GM18867 (cell line): ENCODE measurements at regions not wholly inside any gene's neighbourhood (a gene's known extent, or its start where the extent isn't known, plus 50 kb on each side); places are given as distances from the start of the nearest gene placed in this dataset.

ENCODE experiments used
- ATAC-seq: cut with Tn5 transposase; IDR thresholded peaks from one replicate; pipeline ENCODE4 v1.9.1; 2021; ENCODE audit warnings: mild to moderate bottlenecking, moderate library complexity; ENCODE audit not compliant: unreplicated experiment

DNA sequence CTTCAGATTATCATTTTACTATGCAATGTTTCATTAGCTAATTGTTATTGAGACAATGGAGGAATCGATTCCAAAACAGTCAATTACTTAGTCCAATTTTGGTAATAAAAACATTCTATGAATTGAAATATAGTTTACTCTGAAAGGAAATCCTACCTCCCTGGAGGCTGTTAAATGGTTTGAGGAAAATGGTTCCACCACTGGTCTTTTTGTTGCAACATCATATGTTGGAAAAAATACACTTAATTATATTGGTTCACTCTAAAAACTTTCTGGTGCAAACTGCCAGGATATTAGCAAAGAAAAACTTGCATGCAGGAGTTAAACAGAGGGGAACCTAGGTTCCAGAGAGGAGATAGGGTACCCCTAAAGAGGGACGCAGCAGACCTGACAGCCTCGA, 267.3 kb upstream of the LYZL1 start:
- no peak for ATAC-seq

DNA sequence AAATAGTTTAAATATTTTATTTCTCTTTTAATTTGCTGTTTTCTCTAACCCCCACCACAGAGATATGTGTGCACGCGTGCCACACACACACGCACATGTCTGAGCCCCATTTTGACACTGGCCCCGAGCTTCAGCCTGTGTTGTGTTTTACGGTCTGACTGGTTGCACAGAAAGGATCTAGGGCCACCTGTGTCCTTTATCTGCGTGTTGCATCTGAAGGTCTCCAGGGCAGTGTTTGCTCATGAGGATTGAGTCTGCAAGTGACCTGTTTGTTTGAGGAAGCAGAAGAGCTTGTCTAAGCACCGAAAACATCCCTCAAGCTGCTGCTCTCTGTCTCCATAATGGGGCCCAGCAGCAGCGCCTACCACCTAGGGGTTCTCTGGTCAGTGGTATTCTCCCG, 266.4 kb upstream of the LYZL1 start:
- no peak for ATAC-seq

GRCh38 chr10:29023678-29024077, 265.2 kb upstream of the LYZL1 start:
- ATAC-seq, result no peak

DNA sequence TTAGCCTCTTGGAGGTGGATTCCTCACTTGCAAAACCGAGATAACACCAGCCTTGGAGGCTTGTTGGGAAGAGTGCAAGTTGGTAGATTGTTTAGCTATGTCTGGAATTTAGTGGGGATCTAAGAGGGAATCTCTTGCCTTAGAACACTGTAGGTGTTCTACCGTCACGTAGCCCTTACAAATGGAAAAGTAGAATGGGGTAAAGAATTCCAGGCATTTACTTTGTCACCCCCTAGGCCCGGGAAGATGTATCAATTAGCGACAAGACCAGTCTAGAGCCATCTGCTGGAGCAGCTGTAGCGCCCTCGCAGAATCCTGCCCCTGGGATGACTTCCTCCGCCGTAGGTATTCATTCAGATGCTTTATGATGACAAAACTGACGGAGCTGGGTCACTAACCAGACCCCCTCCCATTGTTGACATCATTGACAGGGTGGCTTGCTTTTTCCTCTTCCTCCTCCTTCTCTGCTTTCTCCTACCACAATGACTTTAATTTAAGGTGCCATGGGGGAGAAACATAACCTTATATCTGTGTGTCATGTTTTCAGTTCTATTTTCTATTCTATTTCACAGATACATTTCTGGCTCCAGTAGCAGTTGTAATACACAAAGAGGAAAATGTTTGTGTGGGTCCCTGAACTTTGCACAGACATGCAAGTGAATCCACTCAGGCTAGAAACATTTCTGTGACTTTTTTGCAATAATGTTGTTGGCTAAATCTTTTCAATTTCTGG, 262.6 kb upstream of the LYZL1 start:
- ATAC-seq, result no peak

DNA sequence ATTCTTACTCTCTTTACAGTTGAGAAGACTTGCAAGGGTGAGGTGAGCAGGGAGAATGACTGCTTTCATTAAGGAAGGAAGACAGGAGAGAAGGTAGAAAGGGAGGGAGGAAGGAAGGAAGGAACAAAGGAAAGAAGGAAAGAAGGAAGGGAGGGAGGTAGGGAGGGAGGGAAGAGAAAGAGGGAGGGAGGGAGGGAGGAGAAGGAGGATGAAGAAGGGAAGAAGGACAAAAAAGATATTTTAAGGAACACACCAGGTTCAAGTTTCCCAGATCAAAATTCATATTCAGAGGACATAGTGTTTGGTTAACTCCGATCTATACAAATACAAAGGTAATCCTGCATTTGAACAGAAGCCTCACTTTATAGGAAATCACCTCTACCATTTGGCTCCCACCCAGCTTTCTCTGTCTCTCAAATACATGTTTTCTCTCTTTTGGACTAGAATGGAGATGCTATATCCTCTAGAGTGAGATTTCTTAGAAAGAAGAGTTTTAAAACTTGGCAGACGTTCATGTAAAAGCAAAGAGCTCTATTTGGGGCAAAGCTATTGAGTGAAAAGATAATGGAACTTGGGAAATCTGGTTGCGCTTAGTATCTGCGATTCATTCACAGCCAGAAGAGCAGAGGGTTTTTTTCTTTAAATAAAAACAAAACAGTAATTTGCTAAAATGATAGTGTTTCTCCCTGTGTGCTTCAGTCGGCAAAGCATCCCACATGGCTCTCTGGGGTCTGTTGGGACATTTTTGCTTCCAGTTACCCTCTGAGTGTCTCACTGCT, 261.9 kb upstream of the LYZL1 start:
- no peak for ATAC-seq

DNA sequence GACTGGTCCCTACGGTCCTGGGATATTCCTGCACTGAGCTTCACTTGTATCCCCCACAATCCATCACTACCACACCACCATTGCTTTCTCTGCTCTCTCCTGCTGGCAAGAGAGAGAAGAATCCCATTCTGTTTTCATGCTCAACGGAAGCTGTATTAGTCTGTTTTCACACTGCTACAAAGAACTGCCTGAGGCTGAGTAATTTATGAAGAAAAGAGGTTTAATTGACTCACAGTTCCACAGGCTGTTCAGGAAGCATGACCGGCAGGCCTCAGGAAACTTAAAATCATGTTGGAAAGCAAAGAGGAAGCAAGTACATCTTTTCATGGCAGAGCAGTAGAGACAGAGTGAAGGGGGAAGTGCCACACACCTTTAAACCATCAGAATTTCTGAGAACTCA, 260.4 kb upstream of the LYZL1 start:
- ATAC-seq, result no peak

DNA sequence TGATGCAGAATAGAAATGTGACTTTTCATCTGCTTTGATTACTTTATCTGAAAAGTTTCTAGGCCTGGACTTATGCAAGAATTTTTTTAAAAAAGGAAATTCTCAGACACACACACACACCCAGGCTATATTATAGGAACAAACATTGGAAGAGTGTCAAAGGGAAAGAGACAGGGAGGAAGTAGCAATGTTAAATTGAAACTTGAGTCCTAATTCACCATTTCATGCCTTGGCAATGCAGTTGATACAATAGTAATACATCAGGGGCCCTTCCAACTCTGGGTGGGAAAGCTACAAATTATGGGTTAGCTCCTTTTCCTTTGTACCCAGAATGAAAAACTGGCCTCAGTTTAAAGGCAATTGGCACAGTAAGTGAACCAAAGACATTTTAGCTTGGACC, 258.0 kb upstream of the LYZL1 start:
- ATAC-seq, result no peak

GRCh38 chr10:29032169-29032568, 256.7 kb upstream of the LYZL1 start:
- no peak for ATAC-seq

GRCh38 chr10:29033311-29033940, 255.4 kb upstream of the LYZL1 start:
- ATAC-seq, result peak; percentile 67

- no peak for ATAC-seq
Observed at GRCh38 chr10:29034592-29034991, 254.3 kb upstream of the LYZL1 start.

- ATAC-seq, result no peak
Observed at GRCh38 chr10:29035721-29036120, 253.1 kb upstream of the LYZL1 start.

GRCh38 chr10:29037348-29038113, 251.3 kb upstream of the LYZL1 start:
- no peak for ATAC-seq

GRCh38 chr10:29039091-29039490, 249.8 kb upstream of the LYZL1 start:
- no peak for ATAC-seq

- ATAC-seq, result no peak
Observed at GRCh38 chr10:29039677-29040189, 249.1 kb upstream of the LYZL1 start.

DNA sequence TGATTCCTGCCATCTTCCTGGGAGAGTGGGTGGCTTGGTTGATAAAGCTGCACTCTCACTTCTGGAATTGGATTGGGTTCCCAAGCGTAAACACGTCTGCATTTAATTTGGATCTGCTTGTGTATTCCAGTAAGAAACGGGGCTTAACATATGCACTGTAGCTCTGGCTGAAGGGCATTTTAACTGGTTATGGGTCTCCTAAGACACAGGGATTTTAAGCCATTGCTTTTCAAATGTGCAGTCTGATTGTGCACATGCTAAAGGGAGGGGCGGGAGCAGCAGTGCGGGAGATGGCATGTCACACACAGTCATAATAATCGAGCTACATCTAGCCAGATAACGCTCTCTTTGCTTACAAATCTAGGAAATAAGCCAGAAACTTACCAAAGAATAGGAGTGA, 247.3 kb upstream of the LYZL1 start:
- ATAC-seq, result no peak

- ATAC-seq, result no peak
Observed at GRCh38 chr10:29048506-29048905, 240.4 kb upstream of the LYZL1 start.

DNA sequence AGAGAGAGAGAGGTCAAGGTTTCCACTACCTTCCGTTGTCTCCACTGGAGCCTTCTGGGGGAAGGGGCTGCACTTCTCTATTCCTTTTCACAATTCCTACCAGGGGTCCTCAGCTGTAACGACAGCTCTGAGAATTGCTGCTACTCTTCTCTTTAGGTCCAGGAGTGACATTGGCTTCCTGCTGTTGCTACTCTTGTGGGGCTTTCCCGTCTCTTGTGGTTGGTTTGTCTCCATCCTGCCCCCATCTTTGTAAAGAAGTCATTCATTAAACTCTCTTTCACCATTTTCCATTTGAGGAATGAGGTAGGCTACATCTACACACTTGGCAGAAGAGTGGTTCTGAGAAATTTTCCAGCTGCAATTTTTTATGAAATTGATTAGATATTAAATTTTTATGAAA, 238.8 kb upstream of the LYZL1 start:
- no peak for ATAC-seq

GRCh38 chr10:29055101-29055500, 233.8 kb upstream of the LYZL1 start:
- no peak for ATAC-seq

- ATAC-seq, result no peak
Observed at GRCh38 chr10:29056729-29057128, 232.1 kb upstream of the LYZL1 start.

- ATAC-seq, result no peak
Observed at GRCh38 chr10:29057822-29058331, 231.0 kb upstream of the LYZL1 start.
